ENCODE measurements at regions not wholly inside any gene's neighbourhood (a gene's known extent, or its start where the extent isn't known, plus 50 kb on each side); places are given as distances from the start of the nearest gene placed in this dataset.

DNA sequence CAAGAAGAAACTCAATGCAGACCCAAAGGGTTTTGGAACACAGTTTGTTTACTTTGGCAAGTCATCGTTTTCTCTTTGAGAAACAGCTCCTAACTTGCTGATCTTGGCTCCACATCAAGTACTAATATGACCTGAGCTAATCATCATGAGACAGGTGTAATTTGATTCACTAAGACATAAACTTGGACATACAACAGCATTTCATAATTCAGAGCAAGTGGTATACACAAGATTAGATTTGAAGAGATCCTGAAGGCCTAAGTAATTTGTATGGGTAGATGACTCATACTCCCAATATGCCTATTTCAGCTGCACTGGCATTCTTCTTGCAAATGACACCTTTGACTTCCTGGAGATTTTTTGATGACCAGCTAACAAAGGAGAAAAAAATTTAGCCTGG, 1521.7 kb downstream of the RPA4 start:
- TF ChIP-seq CTCF (conservative IDR thresholded peaks at IDR 0.05 in 1 of 2, IDR thresholded peaks at IDR 0.05 in 1 of 2; ENCODE audit: extremely low read depth in 1 of 2, insufficient read depth in 1 of 2, low read depth in 1 of 2, low read length in 2 of 2) (no peak), EZH2 (IDR thresholded peaks at IDR 0.05; ENCODE audit: borderline replicate concordance, low read length) (no peak)

Measured in mammary epithelial cell (primary cell).